HCT116 (cell line): ENCODE measurements at regions not wholly inside any gene's neighbourhood (a gene's known extent, or its start where the extent isn't known, plus 50 kb on each side); places are given as distances from the start of the nearest gene placed in this dataset.

Experiments
- ATAC-seq: fragments of 200-7000 bp; cut with Tn5 transposase; 2 replicates; pipeline ENCODE4 v1.9.1; 2020; ENCODE audit warnings: mild to moderate bottlenecking, moderate library complexity
- BruUV-seq: library from RNA; stranded (reverse); fragments of 400-500 nt; replicated peaks from 2 replicates; lab custom pipeline; 2021; lab: Mats Ljungman, UMichigan
- CTCF ChIA-PET: fragments of 300-600 bp; sonication (Branson Sonifier 250); formaldehyde crosslinking; loops from one replicate; lab custom pipeline; 2021; ENCODE audit warnings: antibody characterized with exemption; lab: Charles Lee
- POLR2A ChIA-PET: fragments of 300-600, 350-600 bp; sonication (Branson Sonifier 250); formaldehyde crosslinking; loops from one replicate; lab custom pipeline; 2021; ENCODE audit warnings: antibody characterized with exemption; lab: Charles Lee
- RAD21 ChIA-PET, 2 experiments: fragments of 300-600 bp; sonication (Branson Sonifier 250); formaldehyde crosslinking; loops; one replicate each; lab custom pipeline; 2023; ENCODE audit warnings: low total read pairs in 2 of 2; ENCODE audit not compliant: uncharacterized antibody in 2 of 2, unreplicated experiment in 2 of 2, low non-redundant PET in 1 of 2; lab: Charles Lee
- DNase-seq: peaks from one replicate; pipeline ENCODE4 v3.0.0-alpha.2; 2010; ENCODE audit warnings: low read depth, low spot score
- H2AFZ ChIP-seq: fragments of 200-600 bp; shearing (Covaris generic), sonication (generic); 2 replicates; pipeline ENCODE4 v1.6.1; 2017; ENCODE audit warnings: low read depth, mixed run types, mixed read lengths, antibody characterized with exemption, low read length; ENCODE audit not compliant: poor library complexity, severe bottlenecking
- H3K27ac ChIP-seq: 2 replicates; pipeline ENCODE4 v1.5.1; 2012; ENCODE audit warnings: low read depth, low read length
- H3K27me3 ChIP-seq: fragments of 200-600 bp; sonication (generic); 2 replicates; pipeline ENCODE4 v1.6.1; 2016; ENCODE audit warnings: mixed run types, low read length, mixed read lengths; ENCODE audit not compliant: insufficient read depth
- H3K36me3 ChIP-seq, 2 experiments: fragments of 200-500 bp in 1 of 2; fragments of 200-600 bp in 1 of 2; sonication (Bioruptor generic) in 1 of 2; sonication (generic) in 1 of 2; 2 replicates each; pipeline versions ENCODE4 v1.5.1 to v1.6.1; 2014 to 2016; ENCODE audit warnings: low read length in 2 of 2, inconsistent platforms in 1 of 2, mixed read lengths in 1 of 2, mixed run types in 1 of 2; ENCODE audit not compliant: insufficient read depth in 2 of 2, control insufficient read depth in 1 of 2
- H3K4me1 ChIP-seq, 2 experiments: fragments of 200-600 bp in 1 of 2; sonication (generic) in 1 of 2; 2 replicates each; pipeline versions ENCODE4 v1.5.1 to v1.6.1; 2012 to 2017; ENCODE audit warnings: low read length in 2 of 2, inconsistent platforms in 1 of 2, mild to moderate bottlenecking in 1 of 2, mixed read lengths in 1 of 2, mixed run types in 1 of 2, moderate library complexity in 1 of 2; ENCODE audit not compliant: insufficient read depth in 2 of 2, control insufficient read depth in 1 of 2
- H3K4me2 ChIP-seq: fragments of 200-600 bp; sonication (generic); 2 replicates; pipeline ENCODE4 v1.6.1; 2017; ENCODE audit warnings: mixed run types, low read length, mixed read lengths
- H3K4me3 ChIP-seq, 2 experiments: fragments of 200-600 bp in 1 of 2; sonication (generic) in 1 of 2; replicated peaks in 1 of 2; 2 replicates each; pipeline ENCODE4 v1.5.1; 2011 to 2016; ENCODE audit warnings: low read length in 2 of 2, control low read depth in 1 of 2, low read depth in 1 of 2, mild to moderate bottlenecking in 1 of 2, mixed read lengths in 1 of 2, mixed run types in 1 of 2
- H3K79me2 ChIP-seq: fragments of 200-600 bp; sonication (generic); 2 replicates; pipeline ENCODE4 v1.6.1; 2017; ENCODE audit warnings: mild to moderate bottlenecking, mixed run types, low read length, moderate library complexity, mixed read lengths; ENCODE audit not compliant: insufficient read depth
- H3K9ac ChIP-seq: fragments of 200-600 bp; sonication (generic); 2 replicates; pipeline ENCODE4 v1.6.1; 2016; ENCODE audit warnings: low read length, mixed read lengths
- H3K9me2 ChIP-seq: fragments of 200-600 bp; sonication (generic), shearing (Covaris generic); 2 replicates; pipeline ENCODE4 v1.6.1; 2017; ENCODE audit warnings: mixed run types, mild to moderate bottlenecking, moderate library complexity; ENCODE audit not compliant: insufficient read depth
- H3K9me3 ChIP-seq, 2 experiments: fragments of 200-500 bp in 1 of 2; fragments of 200-600 bp in 1 of 2; sonication (Bioruptor generic) in 1 of 2; sonication (generic) in 1 of 2; 2 replicates each; pipeline ENCODE4 v1.6.1; 2014 to 2017; ENCODE audit warnings: low read length in 2 of 2, mixed read lengths in 2 of 2, inconsistent platforms in 1 of 2, low read depth in 1 of 2, mild to moderate bottlenecking in 1 of 2, mixed run types in 1 of 2, moderate library complexity in 1 of 2; ENCODE audit not compliant: control insufficient read depth in 1 of 2, insufficient read depth in 1 of 2
- H4K20me1 ChIP-seq: fragments of 200-600 bp; sonication (generic), shearing (Covaris generic); 2 replicates; pipeline ENCODE4 v1.6.1; 2017; ENCODE audit warnings: mixed run types, mild to moderate bottlenecking, moderate library complexity; ENCODE audit not compliant: insufficient read depth
- CTCF ChIP-seq, 3 experiments: fragments of 200-600 bp in 1 of 3; sonication (generic) in 1 of 3; IDR thresholded peaks in 2 of 3; conservative IDR thresholded peaks in 1 of 3; 2 replicates each; pipeline ENCODE4 v1.5.1; 2012 to 2017; ENCODE audit warnings: low read depth in 2 of 3, low read length in 2 of 3, antibody characterized with exemption in 1 of 3, borderline replicate concordance in 1 of 3, control low read depth in 1 of 3, mild to moderate bottlenecking in 1 of 3, mixed read lengths in 1 of 3, mixed run types in 1 of 3, moderate library complexity in 1 of 3; ENCODE audit not compliant: insufficient read depth in 1 of 3
- EGR1 ChIP-seq: IDR thresholded peaks from 2 replicates; pipeline ENCODE4 v1.6.1; 2012; ENCODE audit warnings: low read depth
- ELF1 ChIP-seq: IDR thresholded peaks from 2 replicates; pipeline ENCODE4 v1.6.1; 2012; ENCODE audit warnings: low read depth, borderline replicate concordance
- EZH2 ChIP-seq: fragments of 200-600 bp; sonication (generic); IDR thresholded peaks from 2 replicates; pipeline ENCODE4 v1.6.1; 2017; ENCODE audit warnings: antibody characterized with exemption, mixed run types
- REST ChIP-seq: IDR thresholded peaks from 2 replicates; pipeline ENCODE4 v1.6.1; 2012; ENCODE audit warnings: low read depth
- SIN3A ChIP-seq: IDR thresholded peaks from 2 replicates; pipeline ENCODE4 v1.6.1; 2012; ENCODE audit warnings: low read depth
- ZBTB33 ChIP-seq: IDR thresholded peaks from 2 replicates; pipeline ENCODE4 v1.6.1; 2011; ENCODE audit warnings: mild to moderate bottlenecking, low read length, moderate library complexity; ENCODE audit not compliant: insufficient replicate concordance; ENCODE audit errors: extremely low read depth
- ZFX ChIP-seq: fragments of 450-650 bp; IDR thresholded peaks from 2 replicates; pipeline ENCODE4 v1.6.1; 2017
- intact Hi-C: fragments of 100-400 bp; cut with micrococcal nuclease; formaldehyde crosslinking; loops from 2 replicates; pipeline ENCODE4 v1.10.0; 2022

GRCh38 chr2:223386984-223387383 lies 215.2 kb downstream of the SCG2 start:
- CTCF ChIA-PET = no interaction called here
- H3K36me3 ChIP-seq = no peaks in the 10 kb centered on the region
- TF ChIP-seq CTCF (IDR thresholded peaks at IDR 0.05 in 2 of 3, conservative IDR thresholded peaks at IDR 0.05 in 1 of 3; ENCODE audit: borderline replicate concordance in 1 of 3, insufficient read depth in 1 of 3, low read depth in 2 of 3, low read length in 2 of 3) (no peak), REST (no peak), ELF1 (no peak), SIN3A (no peak), ZFX (no peak), EGR1 (no peak), ZBTB33 (no peak), EZH2 (no peak)
- TF ChIP-seq, all 23 proteins: peak for 0
- no peak overlapping the region for H3K4me2 ChIP-seq
- no TSS peak for BruUV-seq
- no peaks in the 10 kb centered on the region for H3K4me1 ChIP-seq
- H3K4me3 ChIP-seq = no peak overlapping the region
- H3K27ac ChIP-seq = no peak overlapping the region
- H4K20me1 ChIP-seq = no peaks in the 10 kb centered on the region
- H3K27me3 ChIP-seq = no peaks in the 10 kb centered on the region
- no peak for DNase-seq
- no peak for ATAC-seq
- no peak overlapping the region for H3K9ac ChIP-seq
- no peak overlapping the region for H2AFZ ChIP-seq
- intact Hi-C loops = no loop called here
- no peaks in the 10 kb centered on the region for H3K79me2 ChIP-seq
- no peaks in the 10 kb centered on the region for H3K9me3 ChIP-seq
- POLR2A ChIA-PET = no interaction called here
- RAD21 ChIA-PET = no interaction called here
- H3K9me2 ChIP-seq = no peaks in the 10 kb centered on the region
